HCT116 (cell line): ENCODE measurements at regions not wholly inside any gene's neighbourhood (a gene's known extent, or its start where the extent isn't known, plus 50 kb on each side); places are given as distances from the start of the nearest gene placed in this dataset.

Experiments used
- ATAC-seq: fragments of 200-7000 bp; cut with Tn5 transposase; 2 replicates; pipeline ENCODE4 v1.9.1; 2020; ENCODE audit warnings: mild to moderate bottlenecking, moderate library complexity
- BruUV-seq: library from RNA; stranded (reverse); fragments of 400-500 nt; replicated peaks from 2 replicates; lab custom pipeline; 2021; lab: Mats Ljungman, UMichigan
- CTCF ChIA-PET: fragments of 300-600 bp; sonication (Branson Sonifier 250); formaldehyde crosslinking; loops from one replicate; lab custom pipeline; 2021; ENCODE audit warnings: antibody characterized with exemption; lab: Charles Lee
- POLR2A ChIA-PET: fragments of 300-600, 350-600 bp; sonication (Branson Sonifier 250); formaldehyde crosslinking; loops from one replicate; lab custom pipeline; 2021; ENCODE audit warnings: antibody characterized with exemption; lab: Charles Lee
- RAD21 ChIA-PET, 2 experiments: fragments of 300-600 bp; sonication (Branson Sonifier 250); formaldehyde crosslinking; loops; one replicate each; lab custom pipeline; 2023; ENCODE audit warnings: low total read pairs in 2 of 2; ENCODE audit not compliant: uncharacterized antibody in 2 of 2, unreplicated experiment in 2 of 2, low non-redundant PET in 1 of 2; lab: Charles Lee
- DNase-seq: peaks from one replicate; pipeline ENCODE4 v3.0.0-alpha.2; 2010; ENCODE audit warnings: low read depth, low spot score
- H2AFZ ChIP-seq: fragments of 200-600 bp; shearing (Covaris generic), sonication (generic); 2 replicates; pipeline ENCODE4 v1.6.1; 2017; ENCODE audit warnings: low read depth, mixed run types, mixed read lengths, antibody characterized with exemption, low read length; ENCODE audit not compliant: poor library complexity, severe bottlenecking
- H3K27ac ChIP-seq: 2 replicates; pipeline ENCODE4 v1.5.1; 2012; ENCODE audit warnings: low read depth, low read length
- H3K27me3 ChIP-seq: fragments of 200-600 bp; sonication (generic); 2 replicates; pipeline ENCODE4 v1.6.1; 2016; ENCODE audit warnings: mixed run types, low read length, mixed read lengths; ENCODE audit not compliant: insufficient read depth
- H3K36me3 ChIP-seq, 2 experiments: fragments of 200-500 bp in 1 of 2; fragments of 200-600 bp in 1 of 2; sonication (Bioruptor generic) in 1 of 2; sonication (generic) in 1 of 2; 2 replicates each; pipeline versions ENCODE4 v1.5.1 to v1.6.1; 2014 to 2016; ENCODE audit warnings: low read length in 2 of 2, inconsistent platforms in 1 of 2, mixed read lengths in 1 of 2, mixed run types in 1 of 2; ENCODE audit not compliant: insufficient read depth in 2 of 2, control insufficient read depth in 1 of 2
- H3K4me1 ChIP-seq, 2 experiments: fragments of 200-600 bp in 1 of 2; sonication (generic) in 1 of 2; 2 replicates each; pipeline versions ENCODE4 v1.5.1 to v1.6.1; 2012 to 2017; ENCODE audit warnings: low read length in 2 of 2, inconsistent platforms in 1 of 2, mild to moderate bottlenecking in 1 of 2, mixed read lengths in 1 of 2, mixed run types in 1 of 2, moderate library complexity in 1 of 2; ENCODE audit not compliant: insufficient read depth in 2 of 2, control insufficient read depth in 1 of 2
- H3K4me2 ChIP-seq: fragments of 200-600 bp; sonication (generic); 2 replicates; pipeline ENCODE4 v1.6.1; 2017; ENCODE audit warnings: mixed run types, low read length, mixed read lengths
- H3K4me3 ChIP-seq, 2 experiments: fragments of 200-600 bp in 1 of 2; sonication (generic) in 1 of 2; replicated peaks in 1 of 2; 2 replicates each; pipeline ENCODE4 v1.5.1; 2011 to 2016; ENCODE audit warnings: low read length in 2 of 2, control low read depth in 1 of 2, low read depth in 1 of 2, mild to moderate bottlenecking in 1 of 2, mixed read lengths in 1 of 2, mixed run types in 1 of 2
- H3K79me2 ChIP-seq: fragments of 200-600 bp; sonication (generic); 2 replicates; pipeline ENCODE4 v1.6.1; 2017; ENCODE audit warnings: mild to moderate bottlenecking, mixed run types, low read length, moderate library complexity, mixed read lengths; ENCODE audit not compliant: insufficient read depth
- H3K9ac ChIP-seq: fragments of 200-600 bp; sonication (generic); 2 replicates; pipeline ENCODE4 v1.6.1; 2016; ENCODE audit warnings: low read length, mixed read lengths
- H3K9me2 ChIP-seq: fragments of 200-600 bp; sonication (generic), shearing (Covaris generic); 2 replicates; pipeline ENCODE4 v1.6.1; 2017; ENCODE audit warnings: mixed run types, mild to moderate bottlenecking, moderate library complexity; ENCODE audit not compliant: insufficient read depth
- H3K9me3 ChIP-seq, 2 experiments: fragments of 200-500 bp in 1 of 2; fragments of 200-600 bp in 1 of 2; sonication (Bioruptor generic) in 1 of 2; sonication (generic) in 1 of 2; 2 replicates each; pipeline ENCODE4 v1.6.1; 2014 to 2017; ENCODE audit warnings: low read length in 2 of 2, mixed read lengths in 2 of 2, inconsistent platforms in 1 of 2, low read depth in 1 of 2, mild to moderate bottlenecking in 1 of 2, mixed run types in 1 of 2, moderate library complexity in 1 of 2; ENCODE audit not compliant: control insufficient read depth in 1 of 2, insufficient read depth in 1 of 2
- H4K20me1 ChIP-seq: fragments of 200-600 bp; sonication (generic), shearing (Covaris generic); 2 replicates; pipeline ENCODE4 v1.6.1; 2017; ENCODE audit warnings: mixed run types, mild to moderate bottlenecking, moderate library complexity; ENCODE audit not compliant: insufficient read depth
- CBX3 ChIP-seq: IDR thresholded peaks from 2 replicates; pipeline ENCODE4 v1.6.1; 2012; ENCODE audit warnings: low read depth
- CEBPB ChIP-seq: IDR thresholded peaks from 2 replicates; pipeline ENCODE4 v1.6.1; 2012; ENCODE audit warnings: low read depth
- EGR1 ChIP-seq: IDR thresholded peaks from 2 replicates; pipeline ENCODE4 v1.6.1; 2012; ENCODE audit warnings: low read depth
- ELF1 ChIP-seq: IDR thresholded peaks from 2 replicates; pipeline ENCODE4 v1.6.1; 2012; ENCODE audit warnings: low read depth, borderline replicate concordance
- FOSL1 ChIP-seq: IDR thresholded peaks from 2 replicates; pipeline ENCODE4 v1.6.1; 2012; ENCODE audit warnings: low read depth
- JUND ChIP-seq: IDR thresholded peaks from 2 replicates; pipeline ENCODE4 v1.6.1; 2012
- POLR2A ChIP-seq: IDR thresholded peaks from 2 replicates; pipeline ENCODE4 v1.7.0; 2011; ENCODE audit warnings: borderline replicate concordance; ENCODE audit not compliant: insufficient read depth, insufficient read length; ENCODE audit errors: extremely low read depth
- POLR2AphosphoS5 ChIP-seq: IDR thresholded peaks from 2 replicates; pipeline ENCODE4 v1.6.1; 2011; ENCODE audit warnings: mild to moderate bottlenecking, low read depth, low read length, moderate library complexity
- RAD21 ChIP-seq: IDR thresholded peaks from 2 replicates; pipeline ENCODE4 v1.6.1; 2012; ENCODE audit warnings: low read depth, mild to moderate bottlenecking
- REST ChIP-seq: IDR thresholded peaks from 2 replicates; pipeline ENCODE4 v1.6.1; 2012; ENCODE audit warnings: low read depth
- SIN3A ChIP-seq: IDR thresholded peaks from 2 replicates; pipeline ENCODE4 v1.6.1; 2012; ENCODE audit warnings: low read depth
- SRF ChIP-seq: IDR thresholded peaks from 2 replicates; pipeline ENCODE4 v1.6.1; 2012; ENCODE audit warnings: low read depth
- TCF7L2 ChIP-seq: IDR thresholded peaks from 2 replicates; pipeline ENCODE4 v1.7.0; 2011; ENCODE audit warnings: borderline replicate concordance, inconsistent platforms; ENCODE audit not compliant: insufficient read depth, insufficient read length; ENCODE audit errors: extremely low read depth
- YY1 ChIP-seq: IDR thresholded peaks from 2 replicates; pipeline ENCODE4 v1.6.1; 2011; ENCODE audit warnings: low read length, low read depth, moderate library complexity, mild to moderate bottlenecking; ENCODE audit not compliant: insufficient replicate concordance; ENCODE audit errors: extremely low read depth
- ZBTB33 ChIP-seq: IDR thresholded peaks from 2 replicates; pipeline ENCODE4 v1.6.1; 2011; ENCODE audit warnings: mild to moderate bottlenecking, low read length, moderate library complexity; ENCODE audit not compliant: insufficient replicate concordance; ENCODE audit errors: extremely low read depth
- ZFX ChIP-seq: fragments of 450-650 bp; IDR thresholded peaks from 2 replicates; pipeline ENCODE4 v1.6.1; 2017
- ZNF274 ChIP-seq: fragments of 200-500 bp; sonication (Bioruptor generic); IDR thresholded peaks from 2 replicates; pipeline ENCODE4 v1.6.1; 2014; ENCODE audit warnings: mild to moderate bottlenecking, low read depth, low read length, inconsistent platforms
- intact Hi-C: fragments of 100-400 bp; cut with micrococcal nuclease; formaldehyde crosslinking; loops from 2 replicates; pipeline ENCODE4 v1.10.0; 2022

- Histone ChIP-seq H3K27me3 (no peaks in the 10 kb centered on the region), H3K9ac (no peak overlapping the region), H3K79me2 (no peaks in the 10 kb centered on the region), H3K9me2 (no peaks in the 10 kb centered on the region), H3K27ac (no peak overlapping the region), H3K4me2 (no peak overlapping the region), H4K20me1 (no peaks in the 10 kb centered on the region), H2AFZ (no peak overlapping the region), H3K4me1 (no peaks in the 10 kb centered on the region), H3K9me3 (no peaks in the 10 kb centered on the region; a peak in 2 of 4 replicates), H3K4me3 (no peak overlapping the region), H3K36me3 (no peaks in the 10 kb centered on the region)
- ChIA-PET RAD21 (no interaction called here), CTCF (no interaction called here), POLR2A (no interaction called here)
- TF ChIP-seq SIN3A = no peak
- no peak for TF ChIP-seq RAD21
- no peak for TF ChIP-seq FOSL1
- TF ChIP-seq JUND = no peak
- TF ChIP-seq TCF7L2 = no peak
- no peak for TF ChIP-seq ELF1
- no peak for TF ChIP-seq REST
- TF ChIP-seq POLR2AphosphoS5 = no peak
- TF ChIP-seq ZBTB33 = no peak
- no peak for TF ChIP-seq CBX3
- TF ChIP-seq EGR1 = no peak
- no peak for TF ChIP-seq CEBPB
- TF ChIP-seq ZFX = no peak
- no peak for TF ChIP-seq SRF
- no peak for TF ChIP-seq ZNF274
- TF ChIP-seq YY1 = no peak
- TF ChIP-seq POLR2A = no peak
- intact Hi-C loops = no loop called here
- ATAC-seq (no peak), DNase-seq (no peak)
- no TSS peak for BruUV-seq
Measured at GRCh38 chr9:79284081-79284480, 287.7 kb upstream of the TLE4 start.
